ENCODE measurements at regions not wholly inside any gene's neighbourhood (a gene's known extent, or its start where the extent isn't known, plus 50 kb on each side); places are given as distances from the start of the nearest gene placed in this dataset.

DNA sequence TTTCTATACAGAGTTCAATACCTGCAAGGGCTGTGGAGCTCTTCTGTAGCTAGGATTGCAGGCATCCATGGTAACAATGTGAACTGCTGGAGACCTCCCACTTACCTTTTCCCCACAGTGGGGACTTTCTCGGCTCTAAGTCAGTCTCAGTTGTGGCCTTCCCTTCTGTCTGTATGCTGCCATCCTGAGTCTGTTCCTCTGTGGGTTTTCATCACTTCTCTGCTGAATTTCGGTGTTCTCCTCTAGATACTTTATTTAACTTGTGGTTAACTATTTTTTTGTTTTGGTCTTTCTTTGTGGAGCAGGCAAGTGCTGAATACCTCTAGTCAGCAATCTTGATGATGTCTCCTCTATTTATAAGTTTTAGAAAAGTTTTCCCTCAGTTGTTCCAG, 647.2 kb upstream of the CDH2 start:
- no peak for DNase-seq
- Histone ChIP-seq H3K36me3 (no peaks in the 10 kb centered on the region), H3K27me3 (no peaks in the 10 kb centered on the region), H3K9ac (ENCODE audit: low read depth in 2 of 2, low read length in 2 of 2) (no peak overlapping the region), H3K4me3 (no peak overlapping the region), H3K9me3 (no peaks in the 10 kb centered on the region), H3K27ac (no peak overlapping the region), H3K4me1 (no peaks in the 10 kb centered on the region)
- TF ChIP-seq, protein P1, sequence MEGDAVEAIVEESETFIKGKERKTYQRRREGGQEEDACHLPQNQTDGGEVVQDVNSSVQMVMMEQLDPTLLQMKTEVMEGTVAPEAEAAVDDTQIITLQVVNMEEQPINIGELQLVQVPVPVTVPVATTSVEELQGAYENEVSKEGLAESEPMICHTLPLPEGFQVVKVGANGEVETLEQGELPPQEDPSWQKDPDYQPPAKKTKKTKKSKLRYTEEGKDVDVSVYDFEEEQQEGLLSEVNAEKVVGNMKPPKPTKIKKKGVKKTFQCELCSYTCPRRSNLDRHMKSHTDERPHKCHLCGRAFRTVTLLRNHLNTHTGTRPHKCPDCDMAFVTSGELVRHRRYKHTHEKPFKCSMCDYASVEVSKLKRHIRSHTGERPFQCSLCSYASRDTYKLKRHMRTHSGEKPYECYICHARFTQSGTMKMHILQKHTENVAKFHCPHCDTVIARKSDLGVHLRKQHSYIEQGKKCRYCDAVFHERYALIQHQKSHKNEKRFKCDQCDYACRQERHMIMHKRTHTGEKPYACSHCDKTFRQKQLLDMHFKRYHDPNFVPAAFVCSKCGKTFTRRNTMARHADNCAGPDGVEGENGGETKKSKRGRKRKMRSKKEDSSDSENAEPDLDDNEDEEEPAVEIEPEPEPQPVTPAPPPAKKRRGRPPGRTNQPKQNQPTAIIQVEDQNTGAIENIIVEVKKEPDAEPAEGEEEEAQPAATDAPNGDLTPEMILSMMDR (IDR thresholded peaks at IDR 0.05): no peak
- intact Hi-C loops (cut with DNase I): no loop called here

DNA sequence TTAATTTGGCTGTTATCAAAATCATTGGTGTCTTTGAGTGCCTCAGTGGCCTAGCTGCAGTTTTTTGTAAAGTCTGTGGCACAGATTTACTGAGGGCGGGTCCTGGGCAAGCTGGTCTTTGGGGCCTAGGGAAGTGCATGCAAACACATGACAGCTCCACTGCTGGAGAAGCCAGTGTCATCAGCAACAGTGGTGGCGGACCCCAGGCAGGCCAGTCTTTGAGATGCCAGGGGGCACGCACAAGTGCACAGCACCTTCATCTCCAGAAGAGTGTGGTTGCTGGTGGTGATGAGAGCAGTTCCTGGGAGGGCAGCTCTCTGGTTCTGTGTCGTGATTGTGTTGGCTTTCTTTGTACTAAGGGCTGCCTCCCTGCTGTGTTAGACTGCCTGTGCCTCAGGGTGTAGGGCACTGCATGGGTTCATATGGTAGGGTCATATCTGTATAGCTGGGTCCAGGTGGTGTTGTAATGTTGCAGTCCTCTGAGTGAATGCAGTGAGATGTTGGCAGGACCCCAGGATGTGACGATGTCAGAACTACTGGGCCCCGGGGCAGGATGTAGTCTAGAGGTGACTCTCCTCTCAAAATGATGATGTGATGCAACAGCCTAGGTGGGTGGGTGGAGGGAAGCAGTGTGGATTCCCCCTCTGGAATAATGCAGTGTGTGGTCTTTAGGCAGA, 646.7 kb upstream of the CDH2 start:
- intact Hi-C loops (cut with DNase I): no loop called here
- Histone ChIP-seq H3K27me3 (no peaks in the 10 kb centered on the region), H3K9ac (ENCODE audit: low read depth in 2 of 2, low read length in 2 of 2) (no peak overlapping the region), H3K36me3 (no peaks in the 10 kb centered on the region), H3K4me3 (no peak overlapping the region), H3K9me3 (no peaks in the 10 kb centered on the region), H3K27ac (no peak overlapping the region), H3K4me1 (no peaks in the 10 kb centered on the region)
- DNase-seq: no peak
- TF ChIP-seq, protein P1 (IDR thresholded peaks at IDR 0.05): no peak

DNA sequence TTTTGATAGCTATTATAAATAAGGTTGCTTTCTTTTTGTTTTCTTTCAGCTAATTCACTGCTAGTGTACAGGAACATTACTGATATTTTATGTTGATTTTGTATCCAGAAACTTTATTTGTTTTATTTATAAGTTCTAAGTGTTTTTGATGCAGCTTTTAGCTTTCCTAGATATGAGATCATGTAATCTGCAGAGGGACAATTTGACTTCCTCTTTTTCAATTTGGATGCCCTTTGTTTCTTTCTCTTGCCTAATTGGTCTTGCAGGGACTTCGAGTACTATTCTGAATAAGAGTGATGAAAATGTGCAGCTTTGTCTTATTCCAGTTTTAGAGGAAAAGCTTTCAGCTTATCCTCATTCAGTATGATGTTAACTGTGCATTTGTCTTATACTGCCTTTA, 643.4 kb upstream of the CDH2 start:
- intact Hi-C loops (cut with DNase I): no loop called here
- Histone ChIP-seq H3K9me3 (no peaks in the 10 kb centered on the region), H3K27me3 (no peaks in the 10 kb centered on the region), H3K36me3 (no peaks in the 10 kb centered on the region), H3K27ac (no peak overlapping the region), H3K9ac (ENCODE audit: low read depth in 2 of 2, low read length in 2 of 2) (no peak overlapping the region), H3K4me3 (no peak overlapping the region), H3K4me1 (no peaks in the 10 kb centered on the region)
- TF ChIP-seq, protein P1 (IDR thresholded peaks at IDR 0.05): no peak
- DNase-seq: no peak

DNA sequence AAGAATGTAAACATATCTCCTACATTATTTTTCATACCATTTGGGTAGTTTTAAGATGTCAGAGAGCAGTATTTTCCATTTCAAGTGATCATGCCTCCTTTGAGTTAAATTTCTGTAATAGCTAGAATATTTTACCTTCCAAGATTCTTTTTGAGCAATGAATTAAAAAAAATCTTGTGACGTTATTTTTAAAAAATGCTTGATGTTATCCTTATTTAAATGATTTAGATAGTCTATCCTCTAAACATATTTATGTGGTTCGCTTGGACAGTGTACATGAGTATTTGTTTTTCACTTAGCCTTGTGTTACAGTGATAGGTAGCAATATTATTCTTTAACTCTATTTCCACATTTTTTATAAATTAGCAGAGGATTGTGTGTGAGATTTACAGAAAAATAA, 639.2 kb upstream of the CDH2 start:
- H3K9ac ChIP-seq (ENCODE audit: low read depth in 2 of 2, low read length in 2 of 2): no peak overlapping the region

DNA sequence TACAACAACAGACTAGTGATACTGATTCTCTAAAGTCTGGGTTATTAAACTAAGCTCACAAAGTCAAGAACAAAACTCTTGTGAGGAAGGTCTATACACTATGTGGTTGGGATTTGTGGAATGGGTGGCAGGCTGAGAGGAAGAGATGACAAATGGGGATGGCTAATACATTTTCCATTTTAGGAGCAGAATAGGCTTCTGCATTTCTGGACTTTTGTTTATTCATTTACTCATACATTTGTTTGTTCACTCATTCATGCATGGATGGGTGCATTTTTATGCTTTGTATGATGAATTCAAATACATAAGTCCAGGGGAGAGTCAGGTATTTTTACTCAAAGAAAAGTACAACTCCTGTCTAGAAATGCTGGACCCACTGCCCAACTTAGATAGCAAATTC, 637.4 kb upstream of the CDH2 start:
- no peaks in the 10 kb centered on the region for H3K4me1 ChIP-seq
- no peak overlapping the region for H3K4me3 ChIP-seq
- no peak overlapping the region for H3K9ac ChIP-seq (ENCODE audit: low read depth in 2 of 2, low read length in 2 of 2)
- no peaks in the 10 kb centered on the region for H3K36me3 ChIP-seq
- no peak overlapping the region for H3K27ac ChIP-seq
- intact Hi-C loops (cut with DNase I): no loop called here
- DNase-seq: no peak
- no peaks in the 10 kb centered on the region for H3K9me3 ChIP-seq
- H3K27me3 ChIP-seq: no peaks in the 10 kb centered on the region
- TF ChIP-seq, protein P1 (IDR thresholded peaks at IDR 0.05): no peak

More for the DNA sequence above, 639.2 kb upstream of the CDH2 start:
- H3K27me3 ChIP-seq: no peaks in the 10 kb centered on the region
- TF ChIP-seq, protein P1 (IDR thresholded peaks at IDR 0.05): no peak
- no peaks in the 10 kb centered on the region for H3K4me1 ChIP-seq
- DNase-seq: no peak
- no peaks in the 10 kb centered on the region for H3K36me3 ChIP-seq
- intact Hi-C loops (cut with DNase I): no loop called here
- no peak overlapping the region for H3K4me3 ChIP-seq
- no peaks in the 10 kb centered on the region for H3K9me3 ChIP-seq
- H3K27ac ChIP-seq: no peak overlapping the region

Data from colonic mucosa (tissue), 4 donors.